Right lobe of liver (tissue), 4 donors: ENCODE measurements at regions not wholly inside any gene's neighbourhood (a gene's known extent, or its start where the extent isn't known, plus 50 kb on each side); places are given as distances from the start of the nearest gene placed in this dataset.

Source experiments
- CTCF ChIP-seq, 4 donors: fragments of 200-600 bp in 3 of 4; fragments of 450-650 bp in 1 of 4; IDR thresholded peaks; one replicate each; pipeline versions ENCODE4 v1.5.1 to v1.8.0; 2016 to 2022; ENCODE audit warnings: antibody characterized with exemption in 4 of 4, mild to moderate bottlenecking in 2 of 4
- POLR2A ChIP-seq: fragments of 450-650 bp; IDR thresholded peaks from one replicate; pipeline ENCODE4 v1.6.1; 2017; ENCODE audit warnings: antibody characterized with exemption, mild to moderate bottlenecking
- donor health status: DM: no; HTN: no; CAD: no.
- donor health status: DM: no; HTN: no; CAD: no.
- donor health status: DM: no; HTN: yes; CAD: no.

- no peak for TF ChIP-seq CTCF (IDR thresholded peaks at IDR 0.05)
- TF ChIP-seq POLR2A: no peak
These were observed 735.0 kb upstream of the RIOK2 start for GRCh38 chr5:97918057-97918456.
